GM12891 (cell line): ENCODE measurements at regions not wholly inside any gene's neighbourhood (a gene's known extent, or its start where the extent isn't known, plus 50 kb on each side); places are given as distances from the start of the nearest gene placed in this dataset.

ENCODE experiments used
- DNase-seq: peaks from one replicate; pipeline ENCODE4 v3.0.0; 2011; ENCODE audit warnings: low spot score; ENCODE audit not compliant: insufficient read length
- FAIRE-seq: peaks from 2 replicates; lab custom pipeline; 2011; peaks lifted over from hg19 to GRCh38; lab: Jason Lieb, UNC
- PAX5 ChIP-seq: IDR thresholded peaks from 2 replicates; pipeline ENCODE4 v1.6.1; 2011; ENCODE audit warnings: low read length, moderate library complexity, mild to moderate bottlenecking; ENCODE audit not compliant: insufficient read depth, severe bottlenecking
- POLR2A ChIP-seq: IDR thresholded peaks from 2 replicates; pipeline ENCODE4 v1.6.1; 2011; ENCODE audit warnings: low read depth, low read length, control low read depth
- POLR2AphosphoS5 ChIP-seq: IDR thresholded peaks from 2 replicates; pipeline ENCODE4 v1.6.1; 2011; ENCODE audit warnings: low read depth, low read length, control low read depth
- POU2F2 ChIP-seq: IDR thresholded peaks from 2 replicates; pipeline ENCODE4 v1.6.1; 2011; ENCODE audit warnings: low read depth, mild to moderate bottlenecking, control low read depth, low read length, moderate library complexity
- SPI1 ChIP-seq: IDR thresholded peaks from 2 replicates; pipeline ENCODE4 v1.6.1; 2011; ENCODE audit warnings: low read depth, low read length, control low read depth
- TAF1 ChIP-seq: IDR thresholded peaks from 2 replicates; pipeline ENCODE4 v1.6.1; 2011; ENCODE audit warnings: low read depth, low read length, control low read depth

- DNase-seq (no peak), FAIRE-seq (no peak)
- TF ChIP-seq SPI1, result no peak
- no peak for TF ChIP-seq PAX5
- TF ChIP-seq TAF1, result no peak
- no peak for TF ChIP-seq POU2F2
- TF ChIP-seq POLR2A, result no peak
- no peak for TF ChIP-seq POLR2AphosphoS5
Observed at GRCh38 chr12:125320177-125320576, 254.9 kb downstream of the AACS start.

- FAIRE-seq (no peak), DNase-seq (no peak)
- TF ChIP-seq SPI1 (no peak), POU2F2 (no peak), TAF1 (no peak), POLR2AphosphoS5 (no peak)
Observed at GRCh38 chr12:125324861-125325490, 259.7 kb downstream of the AACS start.

GRCh38 chr12:125329239-125330102, 264.2 kb downstream of the AACS start:
- FAIRE-seq (no peak), DNase-seq (no peak)
- TF ChIP-seq POLR2A (no peak), PAX5 (no peak), POLR2AphosphoS5 (no peak), POU2F2 (no peak), SPI1 (no peak), TAF1 (no peak)

- TF ChIP-seq PAX5 (no peak), POU2F2 (no peak), TAF1 (no peak), POLR2AphosphoS5 (no peak), SPI1 (no peak), POLR2A (no peak)
- FAIRE-seq (peak; percentile 80), DNase-seq (peak; percentile 83)
Observed at GRCh38 chr12:125330645-125331341, 265.6 kb downstream of the AACS start.

- no peak for DNase-seq
- no peak for TF ChIP-seq POU2F2
- no peak for TF ChIP-seq POLR2A
- TF ChIP-seq PAX5, result no peak
- no peak for TF ChIP-seq POLR2AphosphoS5
- TF ChIP-seq TAF1, result no peak
- no peak for TF ChIP-seq SPI1
- FAIRE-seq, result no peak
Observed at GRCh38 chr12:125331342-125332052, 266.3 kb downstream of the AACS start.

GRCh38 chr12:125332900-125333299, 267.7 kb downstream of the AACS start:
- DNase-seq (no peak), FAIRE-seq (no peak)
- TF ChIP-seq SPI1, result no peak
- TF ChIP-seq PAX5, result no peak
- TF ChIP-seq POLR2A, result no peak
- no peak for TF ChIP-seq POLR2AphosphoS5
- TF ChIP-seq TAF1, result no peak
- no peak for TF ChIP-seq POU2F2

GRCh38 chr12:125336246-125336645, 271.0 kb downstream of the AACS start:
- FAIRE-seq (no peak), DNase-seq (no peak)
- TF ChIP-seq POLR2A (no peak), POU2F2 (no peak), PAX5 (no peak), TAF1 (no peak), SPI1 (no peak)

- FAIRE-seq, result no peak
- no peak for DNase-seq
- no peak for TF ChIP-seq SPI1
- TF ChIP-seq POU2F2, result no peak
- TF ChIP-seq TAF1, result no peak
- no peak for TF ChIP-seq POLR2A
- no peak for TF ChIP-seq POLR2AphosphoS5
- TF ChIP-seq PAX5, result no peak
Observed at GRCh38 chr12:125340791-125341190, 275.6 kb downstream of the AACS start.
